ENCODE measurements at regions not wholly inside any gene's neighbourhood (a gene's known extent, or its start where the extent isn't known, plus 50 kb on each side); places are given as distances from the start of the nearest gene placed in this dataset.
A peak's percentile ranks its signal among the peaks of the same experiment; 100 is the strongest.
"Not testable (repeated sequence)": the region's sequence is repeated elsewhere in the genome, so short reads cannot be mapped to it uniquely, and the experiment has no call there.

- no peak for FAIRE-seq
- DNase-seq (ENCODE audit: insufficient read length): no peak
- TF ChIP-seq TAF1 (IDR thresholded peaks at IDR 0.05; ENCODE audit: borderline replicate concordance, low read depth, low read length) (no peak), POLR2AphosphoS5 (IDR thresholded peaks at IDR 0.05; ENCODE audit: low read depth, low read length) (no peak), POLR2A (IDR thresholded peaks at IDR 0.05; ENCODE audit: low read depth, low read length) (no peak)
These were observed 155.4 kb upstream of the GOT2 start for GRCh38 chr16:58889516-58889915.

- no peak for FAIRE-seq
- no peak for TF ChIP-seq POLR2AphosphoS5 (IDR thresholded peaks at IDR 0.05; ENCODE audit: low read depth, low read length)
- TF ChIP-seq TAF1 (IDR thresholded peaks at IDR 0.05; ENCODE audit: borderline replicate concordance, low read depth, low read length): no peak
- no peak for TF ChIP-seq POLR2A (IDR thresholded peaks at IDR 0.05; ENCODE audit: low read depth, low read length)
- no peak for DNase-seq (ENCODE audit: insufficient read length)
These were observed 151.5 kb upstream of the GOT2 start for GRCh38 chr16:58885528-58886170.

DNA sequence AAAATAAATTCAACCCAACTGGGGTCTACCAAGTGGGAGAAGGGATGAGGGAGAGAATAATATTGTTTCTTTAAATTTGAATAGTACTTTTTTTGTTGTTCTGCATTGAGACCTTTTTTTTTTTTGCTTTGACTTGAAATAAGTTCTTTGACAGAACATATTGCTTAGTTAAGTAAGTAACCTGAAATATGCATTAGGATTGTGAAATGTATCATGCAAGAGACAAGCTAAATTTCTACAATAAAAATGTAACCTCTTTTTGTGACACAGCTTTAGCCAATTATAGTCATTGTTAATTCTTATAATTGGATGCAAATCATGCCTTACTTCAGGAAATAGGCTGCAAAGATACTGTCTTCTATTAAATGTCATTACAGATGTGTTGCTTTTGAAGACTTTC, 150.0 kb upstream of the GOT2 start:
- no peak for FAIRE-seq
- TF ChIP-seq POLR2A (IDR thresholded peaks at IDR 0.05; ENCODE audit: low read depth, low read length): no peak
- no peak for TF ChIP-seq POLR2AphosphoS5 (IDR thresholded peaks at IDR 0.05; ENCODE audit: low read depth, low read length)
- TF ChIP-seq TAF1 (IDR thresholded peaks at IDR 0.05; ENCODE audit: borderline replicate concordance, low read depth, low read length): no peak
- DNase-seq (ENCODE audit: insufficient read length): no peak

DNA sequence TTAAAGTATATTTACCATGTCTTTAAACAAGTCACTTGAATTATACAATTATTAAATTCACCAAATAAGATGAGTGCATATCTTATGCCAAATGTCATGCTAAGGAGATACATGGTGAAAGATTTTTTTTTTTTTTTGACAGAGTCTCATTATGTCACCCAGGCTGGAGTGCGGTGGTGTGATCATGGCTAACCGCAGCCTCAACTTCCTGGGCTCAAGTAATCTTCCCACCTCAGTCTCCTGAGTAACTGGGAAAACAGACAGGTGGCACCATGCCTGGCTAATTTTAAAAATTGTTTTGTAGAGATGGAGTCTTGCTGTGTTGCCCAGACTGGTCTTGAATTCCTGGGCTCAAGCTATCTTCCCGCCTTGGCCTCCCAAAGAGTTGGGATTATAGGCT, 149.0 kb upstream of the GOT2 start:
- TF ChIP-seq POLR2A (IDR thresholded peaks at IDR 0.05; ENCODE audit: low read depth, low read length) (no peak), POLR2AphosphoS5 (IDR thresholded peaks at IDR 0.05; ENCODE audit: low read depth, low read length) (no peak), TAF1 (IDR thresholded peaks at IDR 0.05; ENCODE audit: borderline replicate concordance, low read depth, low read length) (no peak)
- FAIRE-seq (no peak), DNase-seq (ENCODE audit: insufficient read length) (no peak)

GRCh38 chr16:58882292-58882691, 148.2 kb upstream of the GOT2 start:
- TF ChIP-seq POLR2A (IDR thresholded peaks at IDR 0.05; ENCODE audit: low read depth, low read length) (no peak), TAF1 (IDR thresholded peaks at IDR 0.05; ENCODE audit: borderline replicate concordance, low read depth, low read length) (no peak), POLR2AphosphoS5 (IDR thresholded peaks at IDR 0.05; ENCODE audit: low read depth, low read length) (no peak)
- peak; percentile 11 for DNase-seq (ENCODE audit: insufficient read length)
- FAIRE-seq: peak; percentile 76

GRCh38 chr16:58878641-58879040, 144.5 kb upstream of the GOT2 start:
- DNase-seq (ENCODE audit: insufficient read length); FAIRE-seq: not testable (repeated sequence)

DNA sequence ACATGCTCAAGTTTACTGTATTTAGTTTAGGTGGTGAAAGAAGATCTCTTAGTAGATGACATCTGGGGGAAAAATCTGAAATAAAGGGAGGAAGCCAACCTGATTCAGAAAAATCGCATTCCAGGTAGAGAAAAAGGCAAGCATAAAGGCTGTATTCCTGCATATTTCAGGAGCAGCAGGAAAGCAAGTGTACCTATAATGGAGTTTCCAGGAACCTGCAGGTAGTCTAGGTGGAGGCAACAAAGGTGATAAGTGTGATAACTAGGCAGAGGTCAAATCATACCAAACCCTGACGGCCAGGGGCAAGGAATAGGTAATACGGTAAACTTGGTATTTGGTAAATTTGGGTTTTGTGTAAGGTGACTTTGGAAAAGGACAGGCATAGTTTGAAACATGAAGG, 132.8 kb upstream of the GOT2 start:
- DNase-seq (ENCODE audit: insufficient read length): no peak
- FAIRE-seq: peak; percentile 17
- no peak for TF ChIP-seq POLR2AphosphoS5 (IDR thresholded peaks at IDR 0.05; ENCODE audit: low read depth, low read length)
- TF ChIP-seq POLR2A (IDR thresholded peaks at IDR 0.05; ENCODE audit: low read depth, low read length): no peak
- TF ChIP-seq TAF1 (IDR thresholded peaks at IDR 0.05; ENCODE audit: borderline replicate concordance, low read depth, low read length): no peak

DNA sequence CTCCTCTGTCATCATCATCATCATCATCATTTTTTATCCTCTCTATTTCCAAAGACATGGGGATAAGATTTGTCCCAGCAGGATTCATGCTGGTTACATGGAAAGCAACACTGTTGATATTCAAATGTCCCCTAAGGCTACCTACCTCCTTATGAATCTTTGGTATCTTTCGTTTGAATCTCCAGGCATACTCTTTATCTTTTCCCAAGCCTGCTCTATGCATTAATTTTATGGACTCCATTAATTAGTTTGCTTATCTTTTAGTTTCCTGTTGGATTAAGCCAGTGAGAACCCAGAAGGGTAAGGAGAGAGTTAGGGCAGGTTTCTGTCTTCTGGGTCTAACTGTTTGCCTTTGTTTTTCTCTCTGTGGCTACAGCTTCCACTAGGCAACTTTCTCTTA, 129.6 kb upstream of the GOT2 start:
- DNase-seq (ENCODE audit: insufficient read length): no peak
- TF ChIP-seq TAF1 (IDR thresholded peaks at IDR 0.05; ENCODE audit: borderline replicate concordance, low read depth, low read length): no peak
- no peak for TF ChIP-seq POLR2AphosphoS5 (IDR thresholded peaks at IDR 0.05; ENCODE audit: low read depth, low read length)
- TF ChIP-seq POLR2A (IDR thresholded peaks at IDR 0.05; ENCODE audit: low read depth, low read length): no peak
- FAIRE-seq: no peak

GRCh38 chr16:58863042-58863441, 128.9 kb upstream of the GOT2 start:
- FAIRE-seq (no peak), DNase-seq (ENCODE audit: insufficient read length) (no peak)
- TF ChIP-seq POLR2A (IDR thresholded peaks at IDR 0.05; ENCODE audit: low read depth, low read length) (no peak), POLR2AphosphoS5 (IDR thresholded peaks at IDR 0.05; ENCODE audit: low read depth, low read length) (no peak)

DNA sequence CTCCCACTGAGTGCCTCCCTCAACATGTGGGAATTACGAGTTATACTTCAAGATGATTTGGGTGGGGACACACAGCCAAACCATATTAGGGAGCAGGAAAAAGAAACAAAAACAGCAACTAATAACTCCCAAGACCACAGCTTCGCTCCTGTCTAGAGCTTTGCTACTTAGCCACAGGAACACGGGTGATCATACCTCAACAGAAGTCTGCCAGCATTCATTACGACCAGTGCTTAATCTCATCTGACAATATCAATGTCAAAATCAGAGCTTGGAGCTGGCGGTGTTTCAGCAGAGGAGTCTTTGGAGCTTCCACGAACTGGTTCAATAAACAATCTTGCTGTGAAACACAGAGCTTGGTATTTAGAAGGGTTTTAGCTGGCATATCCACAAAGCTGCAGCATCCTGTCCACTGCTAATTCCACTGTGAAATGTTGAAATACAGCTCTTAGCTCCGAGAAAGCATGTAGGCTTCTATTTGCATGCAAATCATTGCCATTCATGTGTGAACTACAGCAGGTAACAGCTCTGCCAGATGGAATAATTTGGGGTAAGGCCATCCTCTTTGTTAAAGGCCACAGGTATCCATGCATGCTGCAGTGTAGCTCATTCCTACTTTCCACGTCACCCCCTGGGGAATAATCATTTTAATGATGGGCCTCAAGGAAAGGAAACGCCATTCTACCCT, 128.4 kb upstream of the GOT2 start:
- no peak for FAIRE-seq
- TF ChIP-seq POLR2AphosphoS5 (IDR thresholded peaks at IDR 0.05; ENCODE audit: low read depth, low read length) (no peak), POLR2A (IDR thresholded peaks at IDR 0.05; ENCODE audit: low read depth, low read length) (no peak), TAF1 (IDR thresholded peaks at IDR 0.05; ENCODE audit: borderline replicate concordance, low read depth, low read length) (no peak)
- DNase-seq (ENCODE audit: insufficient read length): no peak

DNA sequence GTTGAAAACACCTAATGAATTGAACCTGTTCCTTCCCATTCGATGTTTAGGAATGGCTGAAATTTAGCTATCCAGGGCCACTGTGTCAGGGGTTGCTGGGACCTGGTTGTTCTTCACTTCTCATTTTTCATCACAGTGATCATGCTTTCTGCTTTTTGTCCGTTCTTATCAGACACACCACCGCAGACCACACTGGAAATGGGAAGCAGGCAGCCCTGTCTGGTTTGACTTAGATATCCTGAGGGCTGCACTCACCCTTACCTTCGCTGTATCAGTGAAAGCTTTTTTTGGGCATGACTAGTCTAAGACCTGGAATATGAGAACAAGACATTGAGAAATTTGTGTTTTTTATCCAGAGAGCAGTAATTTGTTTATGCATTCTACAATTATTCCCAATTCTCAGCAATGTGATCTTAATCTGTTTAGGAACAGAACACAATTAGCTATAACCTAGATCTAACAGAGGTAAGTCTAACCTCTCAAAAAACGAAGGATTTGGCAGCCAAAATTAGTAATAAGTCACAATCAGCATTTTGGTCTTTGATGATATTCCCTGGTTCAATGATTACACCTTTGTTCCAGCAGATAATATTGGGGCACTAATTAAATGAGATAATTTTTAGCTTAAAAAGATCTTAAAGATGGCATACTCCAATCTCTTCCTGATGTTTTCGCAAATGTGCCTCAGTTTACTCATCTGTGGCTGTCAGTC, 126.0 kb upstream of the GOT2 start:
- FAIRE-seq: no peak
- TF ChIP-seq TAF1 (IDR thresholded peaks at IDR 0.05; ENCODE audit: borderline replicate concordance, low read depth, low read length) (no peak), POLR2A (IDR thresholded peaks at IDR 0.05; ENCODE audit: low read depth, low read length) (no peak), POLR2AphosphoS5 (IDR thresholded peaks at IDR 0.05; ENCODE audit: low read depth, low read length) (no peak)
- no peak for DNase-seq (ENCODE audit: insufficient read length)

GRCh38 chr16:58858577-58858976, 124.5 kb upstream of the GOT2 start:
- FAIRE-seq; DNase-seq (ENCODE audit: insufficient read length): not testable (repeated sequence)

Measured in GM12892 (cell line).